ENCODE measurements at regions not wholly inside any gene's neighbourhood (a gene's known extent, or its start where the extent isn't known, plus 50 kb on each side); places are given as distances from the start of the nearest gene placed in this dataset.

DNA sequence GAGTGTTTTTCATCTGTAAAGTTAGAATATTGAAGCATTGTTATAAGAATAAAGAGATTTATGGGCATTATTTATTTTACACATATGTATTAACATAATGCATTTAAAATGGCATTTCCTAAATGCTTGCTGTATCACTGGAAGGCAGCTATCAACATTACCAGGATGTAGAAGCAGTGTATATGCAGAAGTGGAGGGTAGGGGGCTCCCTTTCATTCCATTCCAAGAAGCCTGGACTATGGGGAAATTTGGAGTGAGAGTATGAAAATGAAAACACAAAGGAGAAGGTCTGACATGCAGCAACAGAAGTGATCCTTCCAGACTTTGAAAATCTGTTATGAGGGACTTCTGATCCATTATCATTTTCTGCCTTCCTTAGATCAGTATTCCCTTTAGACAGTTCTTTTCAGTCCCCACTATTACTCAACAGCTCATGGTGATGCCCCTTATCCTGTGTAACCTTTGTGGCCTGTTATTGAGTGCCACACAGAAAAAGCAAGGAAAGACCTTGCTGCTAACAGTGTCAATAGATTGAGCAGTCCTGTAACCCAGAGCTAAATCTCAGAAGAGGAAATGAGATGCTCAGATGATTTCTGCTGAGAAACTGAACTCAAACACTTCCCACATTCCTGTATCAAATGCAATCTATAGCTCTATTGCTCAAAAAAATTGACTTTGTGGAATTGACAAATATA, 216.6 kb downstream of the HNMT start:
- no peak for DNase-seq

GRCh38 chr2:138182250-138182936, 218.1 kb downstream of the HNMT start:
- DNase-seq = no peak

DNA sequence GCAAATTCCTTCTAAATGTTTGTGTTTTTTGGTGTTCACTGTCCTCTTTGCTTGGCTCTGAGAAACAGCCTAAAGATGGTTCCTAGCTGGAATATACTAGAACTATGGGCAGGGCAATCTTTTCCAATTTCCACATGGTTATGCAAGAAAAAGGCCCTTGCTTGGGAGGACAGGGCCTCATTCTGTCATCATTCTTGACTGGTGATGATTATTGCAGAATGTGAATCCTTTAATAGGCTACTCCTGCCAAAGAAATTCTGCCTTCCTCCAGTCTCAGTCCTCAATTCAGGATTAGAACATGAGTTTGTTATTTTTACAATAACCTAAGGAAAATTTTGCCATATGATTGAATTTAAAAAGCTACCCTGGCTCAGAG, 218.7 kb downstream of the HNMT start:
- no peak for DNase-seq

DNA sequence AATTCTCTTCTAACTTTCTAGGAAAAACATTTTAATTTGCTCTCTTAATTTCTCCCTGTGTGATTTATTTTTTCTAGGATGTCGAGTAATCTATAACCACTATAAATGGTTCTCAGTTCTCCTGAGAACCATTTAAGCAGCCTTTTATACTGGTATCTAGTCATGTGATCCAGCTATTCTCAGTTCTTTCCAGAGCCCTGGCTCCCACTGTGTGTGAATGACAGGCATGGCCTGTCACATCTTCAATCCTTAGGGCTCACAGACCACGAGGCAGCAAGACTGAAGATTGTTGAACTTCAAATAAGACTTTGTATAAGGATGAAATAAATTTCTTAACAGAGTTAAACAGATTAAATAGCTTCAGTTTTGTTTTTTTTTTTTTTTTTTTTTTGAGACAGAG, 219.4 kb downstream of the HNMT start:
- no peak for DNase-seq

DNA sequence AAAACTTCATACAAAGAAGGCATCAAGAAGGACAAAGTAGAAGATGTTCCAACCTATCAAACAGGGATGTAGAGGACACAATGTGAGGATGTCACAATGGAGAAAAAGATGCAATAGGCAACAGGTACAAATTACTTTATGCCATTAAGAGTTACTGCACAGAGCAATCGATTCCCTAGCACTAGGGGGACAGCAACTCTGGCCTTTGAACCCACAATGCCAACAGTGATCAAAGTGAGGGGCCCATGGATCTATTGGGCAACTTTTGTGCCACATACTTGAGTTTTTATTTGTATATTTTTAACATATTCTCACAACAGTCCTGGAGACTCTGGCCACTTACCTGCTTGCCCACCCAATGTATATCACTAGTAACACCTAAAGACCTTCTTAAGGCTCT, 220.2 kb downstream of the HNMT start:
- DNase-seq = no peak

- DNase-seq = no peak
These were observed 221.6 kb downstream of the HNMT start for GRCh38 chr2:138185827-138186226.

- no peak for DNase-seq
These were observed 222.9 kb downstream of the HNMT start for GRCh38 chr2:138187221-138187620.

DNA sequence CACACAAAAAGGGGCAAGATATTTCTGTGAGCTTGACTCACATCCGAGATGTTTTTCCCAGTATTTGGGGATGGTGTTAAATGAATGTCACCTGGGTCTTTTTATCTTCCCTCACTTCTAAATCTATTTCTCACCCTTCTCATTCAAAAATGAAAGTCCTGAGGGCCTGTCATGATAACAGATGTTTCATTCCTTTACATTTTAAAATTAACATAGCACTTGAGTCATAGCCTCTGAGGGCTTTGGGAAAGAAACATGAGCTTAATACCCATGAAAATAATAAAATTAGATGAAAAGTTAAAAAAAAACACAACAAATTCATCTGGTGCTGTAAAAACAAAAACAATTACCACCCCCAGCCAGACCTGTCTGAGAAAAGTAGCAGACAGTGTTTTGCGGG, 226.7 kb downstream of the HNMT start:
- no peak for DNase-seq

DNA sequence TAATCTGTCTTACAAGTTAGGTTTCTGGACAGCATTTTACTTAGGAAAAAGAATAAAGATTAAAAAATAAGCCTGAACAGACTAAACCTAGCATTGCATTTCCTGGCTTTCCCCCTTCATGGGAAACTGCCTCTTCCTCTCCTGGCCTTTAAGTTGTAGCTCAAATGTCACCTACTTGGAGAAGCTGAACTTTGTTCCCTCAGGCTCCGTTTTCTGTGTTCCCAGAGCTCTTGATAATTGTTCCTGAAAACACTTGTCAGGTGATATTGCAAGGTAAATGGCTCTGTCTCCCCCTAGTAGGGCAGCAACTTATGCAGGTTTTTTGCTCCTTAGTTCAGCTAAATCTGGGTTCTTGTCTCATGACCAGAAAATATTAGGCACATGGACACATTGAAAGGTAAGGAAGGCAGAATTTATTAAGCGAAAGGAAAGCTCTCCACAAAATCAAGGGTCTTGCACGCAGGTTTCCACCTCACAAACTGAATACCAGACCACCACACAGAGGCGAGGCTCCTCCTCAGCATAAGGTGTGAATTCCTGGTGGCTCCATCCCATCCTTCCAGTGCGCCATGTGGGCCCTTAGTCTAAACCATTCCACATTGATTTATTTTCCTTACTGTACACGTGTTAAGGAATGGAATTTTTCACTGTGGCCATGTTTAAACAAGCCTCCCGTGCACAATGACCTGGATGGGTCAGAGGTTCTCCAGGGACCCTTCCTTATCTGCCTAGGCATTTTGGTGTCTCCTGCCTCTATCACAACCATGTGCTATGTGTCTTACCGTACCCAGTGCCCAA, 229.3 kb downstream of the HNMT start:
- DNase-seq = no peak

GRCh38 chr2:138201286-138201685, 237.0 kb downstream of the HNMT start:
- DNase-seq = no peak

GRCh38 chr2:138202762-138203161, 238.5 kb downstream of the HNMT start:
- no peak for DNase-seq

GRCh38 chr2:138205281-138205680, 241.0 kb downstream of the HNMT start:
- no peak for DNase-seq

DNA sequence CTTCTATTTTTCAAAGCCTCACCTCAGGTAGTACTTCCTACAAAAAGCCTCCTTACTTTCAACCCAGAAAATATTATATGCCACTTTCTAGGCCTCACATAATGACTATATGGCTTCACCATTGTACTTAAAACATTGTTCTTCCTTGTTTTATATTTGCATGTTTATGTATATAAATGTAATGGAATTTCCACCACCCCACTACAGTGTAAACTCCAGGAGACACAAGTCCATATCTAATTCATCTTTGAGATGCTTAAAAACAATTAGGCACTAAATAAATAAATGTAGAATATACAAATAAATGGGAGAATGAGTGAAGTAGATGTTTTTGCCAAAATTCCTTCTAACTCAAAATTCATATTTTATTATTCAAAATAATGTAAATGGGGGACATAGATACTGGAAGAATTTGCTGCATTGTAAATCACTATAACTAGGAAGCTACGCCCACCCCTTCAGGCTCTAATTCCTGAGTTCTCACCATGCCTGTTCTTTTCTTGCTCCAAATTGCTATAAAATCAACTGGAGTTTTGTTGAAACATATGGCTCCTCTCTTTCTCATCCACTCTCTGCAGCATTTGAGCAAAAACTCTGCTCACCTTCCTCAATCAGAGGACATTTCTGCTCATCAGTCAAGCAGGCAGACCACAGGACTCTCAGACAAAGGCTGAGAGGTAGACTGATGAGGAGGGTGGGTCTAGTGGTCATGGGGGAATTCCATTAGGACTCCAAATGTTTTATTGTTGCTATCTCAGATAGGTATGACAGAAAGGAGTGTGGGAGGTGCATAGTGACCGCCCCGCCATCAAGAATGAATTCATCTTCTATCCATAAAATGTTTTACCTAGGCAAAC, 243.0 kb downstream of the HNMT start:
- no peak for DNase-seq

GRCh38 chr2:138209009-138209408, 244.7 kb downstream of the HNMT start:
- DNase-seq = no peak

- no peak for DNase-seq
These were observed 246.2 kb downstream of the HNMT start for GRCh38 chr2:138210487-138210886.

GRCh38 chr2:138212434-138212833, 248.2 kb downstream of the HNMT start:
- DNase-seq = no peak

DNA sequence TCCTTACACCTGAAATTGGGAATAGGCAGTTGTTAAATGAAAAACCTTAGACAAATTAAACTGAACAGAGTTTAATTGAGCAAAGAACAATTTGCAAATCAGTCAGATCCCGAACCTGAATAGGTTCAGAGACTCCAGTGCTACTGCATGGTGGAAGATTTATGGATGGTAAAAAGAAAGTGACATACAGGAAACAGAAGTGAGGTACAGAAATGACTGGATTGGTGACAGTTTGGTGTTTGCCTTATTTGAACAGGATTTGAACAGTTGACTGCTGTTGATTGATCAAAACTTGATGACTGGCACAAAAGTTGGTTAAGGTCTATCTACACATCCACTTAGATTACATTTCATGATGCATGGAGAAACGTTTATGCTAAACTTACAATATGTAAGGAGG, 248.8 kb downstream of the HNMT start:
- DNase-seq = no peak

GRCh38 chr2:138213624-138214023, 249.4 kb downstream of the HNMT start:
- DNase-seq = no peak

DNA sequence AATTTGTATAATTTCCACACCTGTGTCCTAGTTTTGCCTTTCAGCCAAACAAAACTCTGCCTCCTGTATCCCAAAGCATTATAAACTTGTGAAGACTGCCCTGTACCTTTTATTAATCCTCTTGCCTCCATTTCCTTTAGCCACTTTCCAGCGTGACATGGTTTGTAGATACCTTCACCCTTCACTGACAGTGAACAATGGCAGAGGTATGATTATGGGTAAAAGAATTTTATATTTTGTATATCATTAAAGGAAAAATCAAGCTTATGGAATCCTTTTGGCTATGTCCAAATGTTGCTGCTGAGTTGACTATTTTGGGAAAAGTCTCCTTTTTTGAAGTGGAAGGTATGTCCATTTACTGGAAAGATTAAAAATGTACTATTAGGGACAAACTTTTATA, 251.7 kb downstream of the HNMT start:
- no peak for DNase-seq

DNA sequence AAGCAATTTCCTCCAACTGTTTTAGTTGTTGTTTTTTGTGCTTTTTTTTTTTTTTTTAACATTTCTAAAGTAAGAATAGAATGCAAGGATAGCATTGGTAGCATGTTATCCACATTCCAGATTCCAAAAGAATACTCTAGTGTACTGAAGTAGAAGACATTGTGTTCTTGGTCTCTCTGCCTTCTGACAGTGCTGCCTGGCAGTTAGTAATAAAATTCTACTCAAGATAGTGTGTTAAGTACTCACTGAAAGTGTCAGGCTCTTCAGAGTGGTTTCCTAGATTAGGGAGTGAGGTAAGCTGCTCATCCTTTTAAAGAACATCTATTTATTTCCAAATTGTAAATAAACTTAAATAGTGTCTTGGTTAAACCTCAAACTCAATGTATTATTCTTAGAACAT, 253.7 kb downstream of the HNMT start:
- DNase-seq = no peak

GRCh38 chr2:138218397-138218796, 254.1 kb downstream of the HNMT start:
- DNase-seq = no peak

DNA sequence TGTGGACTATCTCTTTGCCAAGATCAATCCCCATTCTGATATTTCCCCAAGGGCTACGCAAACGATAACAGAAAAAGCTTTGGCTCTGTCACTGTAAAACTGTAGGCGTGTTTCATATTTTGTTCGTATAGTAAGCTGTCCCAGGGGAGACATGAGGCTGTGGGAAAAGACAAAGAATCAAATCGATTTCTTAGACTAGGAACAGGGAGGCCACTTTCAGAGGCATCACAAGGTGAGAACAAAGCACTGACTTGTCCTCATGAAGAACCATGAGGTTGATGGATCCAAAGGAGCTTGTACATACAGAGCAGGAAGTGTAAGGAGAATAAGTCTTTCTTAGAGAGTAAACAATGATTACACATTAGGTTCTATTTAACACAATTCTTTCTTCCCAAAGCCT, 255.7 kb downstream of the HNMT start:
- DNase-seq = no peak

GRCh38 chr2:138221358-138221757, 257.1 kb downstream of the HNMT start:
- no peak for DNase-seq
